Upper lobe of left lung (tissue), 6 donors: ENCODE measurements at regions not wholly inside any gene's neighbourhood (a gene's known extent, or its start where the extent isn't known, plus 50 kb on each side); places are given as distances from the start of the nearest gene placed in this dataset.

Source experiments
- ATAC-seq, 2 donors: fragments of 200-7000 bp; cut with Tn5 transposase; one replicate each; pipeline ENCODE4 v1.9.1; 2022; ENCODE audit warnings: mild to moderate bottlenecking in 2 of 2, moderate library complexity in 2 of 2; ENCODE audit not compliant: low FRiP score in 2 of 2
- DNase-seq, 2 donors: peaks; one replicate each; pipeline ENCODE4 v3.0.0-alpha.2; 2019 to 2020
- H3K27ac ChIP-seq, 4 donors: fragments of 200-600 bp; sonication (generic); one replicate each; pipeline ENCODE4 v1.5.1; 2016 to 2019
- H3K27me3 ChIP-seq, 4 donors: fragments of 200-600 bp; sonication (generic); one replicate each; pipeline ENCODE4 v1.5.1; 2017 to 2019
- H3K36me3 ChIP-seq, 4 donors: fragments of 200-600 bp; sonication (generic); one replicate each; pipeline ENCODE4 v1.5.1; 2016 to 2019
- H3K4me1 ChIP-seq, 4 donors: fragments of 200-600 bp; sonication (generic); one replicate each; pipeline ENCODE4 v1.5.1; 2018 to 2019
- H3K4me3 ChIP-seq, 4 donors: fragments of 200-600 bp; sonication (generic); one replicate each; pipeline ENCODE4 v1.5.1; 2017 to 2019; ENCODE audit warnings: mild to moderate bottlenecking in 2 of 4, moderate library complexity in 1 of 4
- H3K9me3 ChIP-seq, 4 donors: fragments of 200-600 bp; sonication (generic); one replicate each; pipeline ENCODE4 v1.5.1; 2018 to 2019
- EP300 ChIP-seq, 4 donors: sonication (generic); formaldehyde crosslinking; IDR thresholded peaks; one replicate each; pipeline ENCODE4 v1.5.1; 2017; ENCODE audit warnings: antibody characterized with exemption in 4 of 4, control low read depth in 2 of 4
- POLR2A ChIP-seq, 4 donors: fragments of 450-650 bp; IDR thresholded peaks; one replicate each; pipeline ENCODE4 v1.5.1; 2016 to 2017; ENCODE audit warnings: antibody characterized with exemption in 4 of 4, mild to moderate bottlenecking in 2 of 4
- POLR2AphosphoS5 ChIP-seq, 2 donors: sonication (generic); formaldehyde crosslinking; IDR thresholded peaks; one replicate each; pipeline ENCODE4 v1.5.1; 2017; ENCODE audit warnings: antibody characterized with exemption in 2 of 2
- WGBS, 2 donors: methylation state at CpG; one replicate each; pipeline ENCODE4 v1.1.5; 2017 to 2018; 5-methylcytosine and 5-hydroxymethylcytosine counted together
- TF ChIP-seq, protein P1 (sequence below), 6 experiments: fragments of 450-650 bp in 4 of 6; fragments of 200-600 bp in 2 of 6; sonication (generic) in 2 of 6; IDR thresholded peaks; one replicate each; pipeline ENCODE4 v1.5.1; 2016 to 2019; ENCODE audit warnings: antibody characterized with exemption in 6 of 6
- donor health status: DM: no; HTN: no; CAD: no; lungs with moderate emphysema.
- donor health status: DM: no; HTN: yes; CAD: no; lungs with severe emphysema.

DNA sequence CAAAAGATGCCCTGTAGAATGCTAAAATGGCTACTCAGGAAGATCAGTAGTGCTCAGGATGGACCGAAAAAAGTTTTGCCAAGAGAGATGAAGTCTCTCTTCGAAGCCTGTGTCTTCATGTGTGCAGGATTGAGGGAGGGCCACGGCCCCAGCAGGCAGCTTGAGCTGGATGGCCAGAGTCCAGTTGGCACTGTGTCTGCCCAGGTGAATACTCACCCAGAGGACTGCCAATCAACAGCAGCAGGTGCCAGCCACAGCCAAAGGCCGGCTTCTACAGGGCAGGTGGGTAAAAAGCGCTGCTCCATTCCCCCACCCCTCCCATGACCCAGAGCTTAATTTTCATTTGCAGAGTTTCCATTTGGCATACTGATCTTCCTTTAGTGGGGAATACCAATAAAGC lies 287.9 kb upstream of the ZNF608 start:
- WGBS, 2 donors, result 71% methylated on average over 5 of the region's 5 CpGs
- H3K36me3 ChIP-seq, result no peaks in the 10 kb centered on the region
- H3K4me1 ChIP-seq, result no peaks in the 10 kb centered on the region
- ATAC-seq (no peak), DNase-seq (peak in 1 of 2 donors; percentile 25)
- H3K27ac ChIP-seq, result no peak overlapping the region
- H3K4me3 ChIP-seq, result no peak overlapping the region
- no peak for TF ChIP-seq EP300 (IDR thresholded peaks at IDR 0.05)
- TF ChIP-seq POLR2A (IDR thresholded peaks at IDR 0.05), result no peak
- no peak for TF ChIP-seq POLR2AphosphoS5 (IDR thresholded peaks at IDR 0.05)
- TF ChIP-seq, protein P1, sequence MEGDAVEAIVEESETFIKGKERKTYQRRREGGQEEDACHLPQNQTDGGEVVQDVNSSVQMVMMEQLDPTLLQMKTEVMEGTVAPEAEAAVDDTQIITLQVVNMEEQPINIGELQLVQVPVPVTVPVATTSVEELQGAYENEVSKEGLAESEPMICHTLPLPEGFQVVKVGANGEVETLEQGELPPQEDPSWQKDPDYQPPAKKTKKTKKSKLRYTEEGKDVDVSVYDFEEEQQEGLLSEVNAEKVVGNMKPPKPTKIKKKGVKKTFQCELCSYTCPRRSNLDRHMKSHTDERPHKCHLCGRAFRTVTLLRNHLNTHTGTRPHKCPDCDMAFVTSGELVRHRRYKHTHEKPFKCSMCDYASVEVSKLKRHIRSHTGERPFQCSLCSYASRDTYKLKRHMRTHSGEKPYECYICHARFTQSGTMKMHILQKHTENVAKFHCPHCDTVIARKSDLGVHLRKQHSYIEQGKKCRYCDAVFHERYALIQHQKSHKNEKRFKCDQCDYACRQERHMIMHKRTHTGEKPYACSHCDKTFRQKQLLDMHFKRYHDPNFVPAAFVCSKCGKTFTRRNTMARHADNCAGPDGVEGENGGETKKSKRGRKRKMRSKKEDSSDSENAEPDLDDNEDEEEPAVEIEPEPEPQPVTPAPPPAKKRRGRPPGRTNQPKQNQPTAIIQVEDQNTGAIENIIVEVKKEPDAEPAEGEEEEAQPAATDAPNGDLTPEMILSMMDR (IDR thresholded peaks at IDR 0.05), result no peak
- H3K9me3 ChIP-seq, result no peaks in the 10 kb centered on the region
- no peaks in the 10 kb centered on the region for H3K27me3 ChIP-seq

DNA sequence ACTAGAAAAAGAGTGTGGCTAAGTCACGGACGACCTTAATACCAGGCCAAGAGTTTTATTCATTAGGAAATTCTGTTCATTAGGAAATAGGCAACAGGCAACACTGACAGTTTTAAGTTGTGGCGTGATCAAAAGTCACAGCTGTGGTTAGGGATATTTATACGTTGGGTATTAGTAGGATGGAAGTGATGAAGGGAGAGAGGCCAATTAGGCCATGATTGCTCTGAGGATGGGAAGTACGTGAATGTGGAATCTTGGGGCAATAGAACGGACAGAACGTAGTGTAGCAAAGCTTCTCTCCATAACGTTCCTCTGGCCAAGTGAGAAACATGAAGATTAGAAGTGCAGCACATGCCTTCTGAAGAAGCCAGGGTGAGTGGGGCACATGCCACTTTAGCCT lies 290.1 kb upstream of the ZNF608 start:
- no peaks in the 10 kb centered on the region for H3K27me3 ChIP-seq
- no peak overlapping the region for H3K4me3 ChIP-seq
- H3K27ac ChIP-seq, result no peak overlapping the region
- H3K9me3 ChIP-seq, result no peaks in the 10 kb centered on the region
- TF ChIP-seq, protein P1 (IDR thresholded peaks at IDR 0.05), result no peak
- WGBS, 2 donors, result 92% methylated on average over 8 of the region's 8 CpGs
- no peak for DNase-seq
- no peak for ATAC-seq
- no peaks in the 10 kb centered on the region for H3K4me1 ChIP-seq
- no peaks in the 10 kb centered on the region for H3K36me3 ChIP-seq

DNA sequence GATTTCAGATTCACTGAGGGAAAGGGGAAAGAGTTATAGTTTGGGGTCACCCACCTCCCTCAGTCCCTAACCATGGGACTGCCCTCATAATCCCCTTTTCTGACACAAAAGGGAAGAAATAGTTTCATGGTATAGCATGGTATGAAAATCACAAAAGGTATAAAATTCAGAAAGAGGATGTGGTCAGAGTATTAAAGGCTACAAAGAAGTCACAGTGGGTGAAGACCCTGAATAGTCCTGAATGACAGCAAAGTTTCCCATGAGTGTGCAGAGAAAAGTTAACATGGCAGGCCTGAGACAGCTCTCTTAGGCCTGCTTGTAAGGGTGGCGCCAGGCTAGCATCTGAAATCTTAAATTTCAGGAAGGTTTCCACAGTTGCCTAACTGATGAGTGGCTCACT lies 290.6 kb upstream of the ZNF608 start:
- no peak for ATAC-seq
- 86 to 100% methylated on average over 1 of the region's 1 CpG for WGBS, 2 donors
- Histone ChIP-seq H3K4me3 (no peak overlapping the region), H3K36me3 (no peaks in the 10 kb centered on the region), H3K27me3 (no peaks in the 10 kb centered on the region), H3K9me3 (no peaks in the 10 kb centered on the region), H3K27ac (no peak overlapping the region), H3K4me1 (peaks cover 0 to under 1% (median 0%) of the 10 kb centered on the region in 4 donors)
- no peak for DNase-seq
- TF ChIP-seq POLR2AphosphoS5 (IDR thresholded peaks at IDR 0.05) (no peak), POLR2A (IDR thresholded peaks at IDR 0.05) (no peak), EP300 (IDR thresholded peaks at IDR 0.05) (no peak)
- TF ChIP-seq, protein P1 (IDR thresholded peaks at IDR 0.05), result no peak

DNA sequence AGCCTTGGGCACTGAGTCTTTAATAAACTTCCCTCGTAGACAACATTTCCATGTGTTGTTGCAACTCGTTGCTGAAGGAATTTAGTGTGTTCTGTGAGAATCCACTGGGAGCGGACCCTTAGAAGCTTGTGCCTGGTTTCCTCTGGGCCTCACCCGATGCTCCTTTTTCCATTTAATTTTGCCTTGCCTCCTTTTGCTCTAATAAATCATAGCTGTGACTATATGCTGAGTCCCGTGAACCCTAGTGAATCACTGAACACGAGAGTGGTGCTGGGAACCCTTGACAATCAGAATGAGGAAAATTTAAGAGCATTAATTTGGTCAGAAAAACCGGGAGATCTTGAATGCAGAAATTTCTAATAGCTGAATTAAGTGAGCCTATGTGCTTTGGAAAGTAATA lies 291.1 kb upstream of the ZNF608 start:
- no peak for ATAC-seq
- H3K4me3 ChIP-seq, result no peak overlapping the region
- H3K4me1 ChIP-seq, result peaks cover 0 to 5% (median 2%) of the 10 kb centered on the region in 4 donors
- no peaks in the 10 kb centered on the region for H3K36me3 ChIP-seq
- no peak for DNase-seq
- TF ChIP-seq POLR2A (IDR thresholded peaks at IDR 0.05) (no peak), POLR2AphosphoS5 (IDR thresholded peaks at IDR 0.05) (no peak), EP300 (IDR thresholded peaks at IDR 0.05) (no peak)
- TF ChIP-seq, protein P1 (IDR thresholded peaks at IDR 0.05), result no peak
- no peak overlapping the region for H3K27ac ChIP-seq
- H3K27me3 ChIP-seq, result no peaks in the 10 kb centered on the region
- H3K9me3 ChIP-seq, result no peaks in the 10 kb centered on the region
- WGBS, 2 donors, result 95 to 96% methylated on average over 7 of the region's 7 CpGs

DNA sequence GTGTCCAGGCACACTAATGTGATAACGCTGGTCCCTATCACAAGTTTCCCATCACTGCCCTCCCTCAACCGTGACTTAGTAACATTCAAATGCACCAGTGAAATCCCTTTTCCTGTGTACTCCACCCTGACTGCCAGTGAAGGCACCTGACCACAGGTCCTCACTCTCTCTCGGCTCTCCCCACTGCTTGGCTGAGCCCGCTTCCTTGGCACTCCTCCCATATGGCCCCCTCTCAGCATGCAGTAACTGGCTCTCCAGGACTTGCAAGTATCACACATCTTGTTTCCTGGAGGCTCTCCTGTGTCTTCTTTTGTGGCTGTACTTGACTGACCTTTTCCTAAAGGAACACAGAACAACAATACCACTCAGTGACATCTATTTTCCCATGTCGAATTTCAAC lies 292.0 kb upstream of the ZNF608 start:
- no peak for DNase-seq
- WGBS, 2 donors, result 85 to 93% methylated on average over 5 of the region's 5 CpGs
- H3K4me3 ChIP-seq, result no peak overlapping the region
- H3K4me1 ChIP-seq, result peaks cover 5 to 12% (median 6%) of the 10 kb centered on the region in 4 donors
- no peak for TF ChIP-seq POLR2A (IDR thresholded peaks at IDR 0.05)
- no peak for TF ChIP-seq EP300 (IDR thresholded peaks at IDR 0.05)
- TF ChIP-seq, protein P1 (IDR thresholded peaks at IDR 0.05), result no peak
- no peak for TF ChIP-seq POLR2AphosphoS5 (IDR thresholded peaks at IDR 0.05)
- H3K36me3 ChIP-seq, result no peaks in the 10 kb centered on the region
- no peak overlapping the region for H3K27ac ChIP-seq
- H3K27me3 ChIP-seq, result no peaks in the 10 kb centered on the region
- no peaks in the 10 kb centered on the region for H3K9me3 ChIP-seq
- peak in 1 of 2 donors; percentile 53 for ATAC-seq
